ENCODE measurements at regions not wholly inside any gene's neighbourhood (a gene's known extent, or its start where the extent isn't known, plus 50 kb on each side); places are given as distances from the start of the nearest gene placed in this dataset.
"Not testable (repeated sequence)": the region's sequence is repeated elsewhere in the genome, so short reads cannot be mapped to it uniquely, and the experiment has no call there.

DNA sequence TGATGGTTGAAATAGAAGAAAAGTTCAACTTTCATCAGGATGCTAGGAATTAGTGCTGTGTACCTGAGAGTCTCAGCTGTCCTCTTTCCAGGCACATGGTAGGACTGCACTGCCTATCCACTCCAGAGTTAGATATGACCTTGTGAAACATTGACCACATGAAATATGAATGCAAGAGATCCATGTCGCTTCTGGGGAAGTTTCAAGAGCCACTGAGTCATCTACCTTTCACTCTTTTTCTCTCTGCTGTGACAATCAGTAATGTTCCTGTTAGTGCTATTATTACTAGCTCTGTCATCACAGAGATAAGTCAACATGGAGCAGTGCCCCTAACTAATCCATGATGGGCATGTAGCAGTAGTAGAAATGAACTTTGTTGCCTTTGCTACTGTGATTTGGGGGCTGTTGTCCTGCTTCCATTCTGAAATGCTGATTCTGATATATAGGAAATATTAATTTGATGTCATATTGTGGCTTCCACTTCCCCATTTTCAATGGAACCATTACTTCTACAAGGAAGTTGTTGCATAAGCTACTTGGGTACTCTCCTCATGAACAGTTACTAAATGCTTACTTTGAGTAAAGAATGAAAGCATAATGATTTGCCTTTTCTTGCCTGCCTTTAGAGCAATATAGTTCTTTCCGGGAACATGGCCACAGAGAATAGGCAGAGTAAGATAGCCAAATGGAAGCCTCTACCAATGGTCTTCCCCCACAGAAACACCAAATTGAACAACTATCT is 192.8 kb upstream of the ZNF521 start:
- no peak for DNase-seq

DNA sequence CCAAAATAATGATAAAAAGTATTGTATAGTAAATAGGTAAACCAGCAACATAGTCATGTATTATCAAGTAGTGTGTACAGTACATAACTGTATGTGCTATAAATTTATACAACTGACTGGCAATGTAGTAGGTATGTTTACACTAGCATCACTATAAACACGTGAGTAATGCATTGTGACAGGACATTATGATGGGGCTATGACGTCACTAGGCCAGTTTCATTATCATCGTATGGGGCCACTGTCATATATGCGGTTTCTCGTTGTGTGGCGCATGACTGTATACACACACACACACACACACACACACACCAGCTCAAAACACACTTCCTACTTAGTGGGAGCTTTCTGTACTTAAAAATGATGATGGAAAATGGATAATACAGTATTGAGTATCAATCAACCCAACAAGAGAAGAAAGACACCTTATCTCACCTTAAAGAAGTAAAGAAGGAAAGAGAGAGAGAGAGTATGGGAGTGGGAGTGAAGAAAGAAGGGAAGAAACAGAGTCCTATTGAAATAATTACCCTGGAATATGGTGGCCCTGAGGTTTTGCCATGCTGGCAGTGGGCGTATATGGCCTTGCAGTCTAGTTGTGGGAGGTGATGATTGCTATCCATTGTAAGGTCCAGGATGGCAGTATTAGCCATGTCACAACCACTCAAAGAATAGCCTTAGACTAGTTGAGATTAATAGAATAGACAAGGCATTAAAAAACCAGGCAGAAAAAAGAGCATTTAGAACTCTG is 186.4 kb upstream of the ZNF521 start:
- no peak for DNase-seq

DNA sequence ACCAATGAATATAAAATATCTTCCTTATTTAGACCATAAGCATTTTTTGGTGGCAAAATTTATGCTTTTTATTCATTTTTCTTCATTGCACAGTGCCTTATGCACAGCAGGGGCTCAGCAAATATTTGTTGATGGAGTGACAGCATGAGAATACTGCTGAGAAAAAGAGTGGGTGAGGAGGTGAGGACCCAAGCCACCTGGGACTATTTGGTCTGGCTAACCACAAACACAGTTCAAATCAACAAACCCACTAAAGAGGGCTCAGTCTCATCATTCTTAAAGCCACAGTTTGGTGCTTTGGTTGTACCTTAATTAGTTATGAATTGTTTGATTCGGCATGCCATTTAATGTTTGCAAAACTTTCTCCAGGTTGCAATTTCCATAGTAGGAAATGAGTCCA is 183.5 kb upstream of the ZNF521 start:
- no peak for DNase-seq

DNA sequence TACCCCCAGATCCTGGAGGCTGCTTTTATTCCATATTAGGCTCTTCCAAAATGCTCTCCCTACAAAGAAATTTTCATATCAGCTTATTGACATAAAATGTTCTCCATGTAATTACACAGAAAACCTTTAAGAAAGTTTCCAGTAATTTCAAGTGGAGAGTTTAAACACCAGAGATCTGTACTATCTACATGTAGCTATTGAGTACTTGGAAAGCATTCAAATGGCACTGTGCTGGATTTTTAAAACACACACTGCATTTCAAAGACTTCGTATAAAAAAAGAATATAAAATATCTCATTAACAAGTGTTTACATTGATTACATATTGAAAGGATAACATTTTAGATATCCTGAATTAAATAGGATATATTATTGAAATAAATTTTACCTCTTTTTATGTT is 182.4 kb upstream of the ZNF521 start:
- no peak for DNase-seq

DNA sequence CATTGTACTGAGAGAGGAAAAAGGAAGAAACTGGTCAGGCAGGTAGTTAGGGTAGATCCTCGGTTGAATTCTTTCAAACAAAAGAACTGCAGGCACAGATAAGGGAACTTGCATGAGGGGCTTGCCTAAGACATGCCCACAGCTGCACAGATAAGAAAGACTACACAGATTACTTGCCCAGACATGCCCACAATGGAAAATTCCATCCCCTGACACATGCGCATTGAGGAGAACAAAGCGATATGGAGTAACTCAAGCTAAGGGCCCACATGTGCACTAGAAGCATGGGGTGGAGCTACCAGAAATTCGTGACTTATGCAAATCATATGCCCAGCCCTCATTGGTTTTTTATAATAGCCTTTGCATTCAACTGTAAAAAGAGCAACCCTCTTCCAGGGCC is 181.3 kb upstream of the ZNF521 start:
- DNase-seq = no peak

DNA sequence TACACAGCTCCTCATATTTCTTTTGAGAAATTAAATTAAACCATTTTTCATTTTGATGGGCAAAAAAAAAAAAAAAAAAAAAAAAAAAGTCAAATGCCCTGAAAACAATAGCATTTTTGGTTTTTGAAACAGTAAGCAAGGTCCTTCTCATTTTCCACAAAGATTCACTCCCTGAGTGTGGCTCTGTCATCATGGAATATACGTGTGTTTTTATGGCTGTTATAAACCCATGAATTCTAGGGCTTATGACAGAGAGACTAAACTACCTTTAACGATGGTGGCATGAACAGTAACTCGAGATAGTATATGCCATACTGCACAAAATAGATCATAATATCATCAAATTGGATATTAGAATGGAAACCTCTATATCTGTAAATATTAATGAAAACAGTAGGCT is 179.2 kb upstream of the ZNF521 start:
- DNase-seq = no peak

DNA sequence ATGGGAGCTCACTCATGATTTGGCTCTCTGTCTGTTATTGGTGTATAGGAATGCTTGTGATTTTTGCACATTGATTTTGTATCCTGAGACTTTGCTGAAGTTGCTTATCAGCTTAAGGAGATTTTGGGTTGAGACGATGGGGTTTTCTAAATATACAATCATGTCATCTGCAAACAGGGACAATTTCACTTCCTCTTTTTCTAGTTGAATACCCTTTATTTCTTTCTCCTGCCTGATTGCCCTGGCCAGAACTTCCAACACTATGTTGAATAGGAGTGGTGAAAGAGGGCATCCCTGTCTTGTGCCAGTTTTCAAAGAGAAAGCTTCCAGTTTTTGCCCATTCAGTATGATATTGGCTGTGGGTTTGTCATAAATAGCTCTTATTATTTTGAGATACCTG is 173.8 kb upstream of the ZNF521 start:
- not testable (repeated sequence) for DNase-seq

DNA sequence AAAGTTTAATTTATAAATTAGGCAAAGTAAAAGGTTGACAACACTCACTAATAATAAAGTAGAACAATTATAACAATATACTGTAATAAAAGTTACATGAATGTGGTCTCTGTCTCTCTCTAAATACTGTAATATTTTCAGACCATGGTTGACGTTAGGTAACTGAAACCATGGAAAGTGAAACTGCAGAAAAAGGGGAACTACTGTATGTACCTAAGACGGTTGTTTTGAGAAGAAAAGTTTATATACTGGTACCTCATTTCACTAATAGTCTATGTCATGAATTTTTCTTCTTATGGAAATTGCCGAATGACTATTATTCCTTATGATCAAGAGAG is 166.7 kb upstream of the ZNF521 start:
- DNase-seq = no peak

DNA sequence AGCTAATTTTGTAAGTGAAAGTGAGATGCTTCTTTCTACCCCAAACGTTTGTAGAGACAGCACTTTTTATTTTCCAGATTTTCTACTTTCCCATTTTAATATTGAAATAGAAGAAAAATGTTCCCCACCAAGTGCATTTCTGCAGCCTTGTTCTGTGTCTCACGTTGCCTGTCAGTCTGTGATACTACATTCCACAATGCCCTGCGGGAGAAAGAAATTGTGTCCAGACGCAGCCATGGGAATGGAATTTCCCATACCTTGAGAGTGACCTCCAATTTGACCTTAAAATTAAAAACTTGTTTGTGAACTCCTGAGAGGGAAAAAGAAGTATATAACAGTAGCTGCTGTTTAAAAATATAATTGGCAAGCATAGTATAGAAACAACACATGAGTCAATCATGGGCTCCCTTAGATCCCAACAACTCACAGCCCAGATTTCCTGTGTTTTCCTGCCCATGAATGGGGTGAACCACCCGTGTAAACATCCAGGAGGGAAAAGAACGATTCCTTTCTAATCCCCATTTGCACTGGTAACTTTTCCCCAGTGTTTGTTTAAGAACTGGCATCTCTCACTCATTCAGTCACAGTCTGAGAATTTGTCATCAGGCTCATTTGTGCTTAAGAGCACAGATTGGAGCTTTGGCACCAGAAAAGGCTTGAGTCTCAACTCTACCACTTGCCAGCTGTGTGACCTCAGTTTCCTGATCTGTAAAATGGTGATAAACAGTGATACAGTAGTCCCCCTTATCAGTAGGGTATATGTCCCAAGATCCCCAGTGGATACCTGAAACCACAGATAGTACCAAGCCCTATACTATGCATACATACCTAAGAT is 166.1 kb upstream of the ZNF521 start:
- DNase-seq = no peak

DNA sequence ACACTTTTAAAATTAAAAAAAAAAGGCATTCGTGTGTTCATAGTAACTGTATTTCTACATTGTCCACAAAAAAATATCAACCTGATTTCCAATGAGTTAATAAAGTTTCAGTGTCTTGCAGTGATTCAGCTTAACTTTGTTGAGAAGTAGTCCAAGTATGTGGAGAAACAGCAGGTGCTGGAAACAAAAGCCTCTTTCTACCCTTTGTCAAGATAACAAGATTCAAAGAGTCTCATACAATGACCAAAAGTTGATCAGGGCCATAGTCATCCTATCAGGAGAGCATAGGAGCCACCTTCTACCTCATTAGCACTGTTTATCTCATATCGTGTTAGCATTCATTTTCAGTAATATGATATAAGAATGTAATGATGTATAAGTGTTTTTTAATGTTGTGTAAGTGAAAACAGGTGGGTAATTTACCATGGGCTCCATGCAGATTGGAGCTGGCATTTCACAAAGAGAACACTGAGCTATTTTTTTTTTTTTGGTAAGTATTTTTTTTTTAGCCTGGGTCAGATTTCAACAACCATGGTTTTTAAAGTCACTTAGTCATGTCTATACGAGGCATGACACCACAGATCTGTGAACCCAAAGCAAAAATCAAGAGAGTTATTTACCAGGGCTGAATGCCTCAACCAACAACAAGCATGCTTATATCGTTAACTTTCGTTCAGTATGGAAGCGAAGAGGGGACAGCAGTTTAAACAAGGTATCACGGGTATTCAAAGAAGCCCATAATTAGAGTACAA is 165.0 kb upstream of the ZNF521 start:
- no peak for DNase-seq

DNA sequence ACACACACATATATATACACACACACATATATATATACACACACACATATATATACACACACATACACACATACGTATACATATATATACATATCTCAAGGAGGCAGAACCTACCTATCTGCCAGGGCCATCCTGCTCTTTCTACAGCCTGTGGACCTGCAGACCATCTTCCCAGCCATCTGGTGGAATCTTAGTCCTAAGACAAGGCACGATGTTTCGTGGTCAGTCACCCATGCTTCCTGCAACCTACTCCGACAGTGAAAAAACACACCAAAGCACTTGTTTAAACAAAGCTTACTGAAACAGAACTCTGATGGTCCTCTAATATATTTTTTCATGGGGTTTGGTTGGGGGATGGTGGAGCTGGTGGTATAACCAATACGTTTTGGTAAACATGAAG is 164.2 kb upstream of the ZNF521 start:
- DNase-seq = no peak

DNA sequence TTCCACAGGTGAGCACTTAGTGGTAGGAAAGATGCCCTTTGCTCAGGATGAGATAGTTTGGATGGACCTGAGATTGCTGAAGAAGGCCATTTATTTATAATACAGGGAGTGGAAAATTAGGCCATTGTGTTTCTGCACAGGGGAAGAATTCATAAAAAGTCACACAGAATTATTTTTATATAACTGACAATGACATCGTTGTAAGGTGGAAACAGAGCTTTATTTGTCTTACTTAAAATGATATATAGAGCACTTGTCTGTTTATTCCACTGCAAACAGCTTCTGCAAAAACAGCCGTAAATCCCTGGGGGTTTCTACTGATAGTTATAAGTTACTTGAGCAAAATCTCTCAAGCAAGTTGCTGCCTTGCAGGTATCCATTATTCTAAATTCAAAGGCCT is 158.1 kb upstream of the ZNF521 start:
- no peak for DNase-seq

DNA sequence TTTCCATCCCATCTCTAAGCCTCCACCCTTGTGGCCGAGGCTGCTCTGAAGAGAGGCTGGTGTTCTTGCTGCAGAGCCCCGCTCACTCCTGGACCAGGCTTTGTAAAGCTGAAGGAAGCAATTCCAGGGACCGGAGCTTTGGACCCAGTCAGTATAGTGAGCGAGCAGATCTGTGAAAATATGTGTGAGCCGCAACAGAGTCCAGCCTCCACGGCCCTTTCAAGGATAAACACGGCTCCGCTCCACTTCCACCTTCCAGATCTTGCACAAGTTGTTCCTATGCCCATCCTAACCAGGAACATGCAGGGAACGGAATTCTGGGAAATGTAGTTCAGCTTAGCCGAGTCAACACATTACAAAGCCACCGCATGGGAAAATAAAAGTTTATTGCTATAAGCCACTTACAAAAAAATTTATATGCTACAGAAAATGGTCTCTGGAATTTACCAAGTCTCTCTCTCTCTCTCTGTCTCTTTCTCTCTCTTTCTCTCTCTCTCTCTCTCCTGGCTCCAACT is 151.7 kb upstream of the ZNF521 start:
- DNase-seq = no peak

DNA sequence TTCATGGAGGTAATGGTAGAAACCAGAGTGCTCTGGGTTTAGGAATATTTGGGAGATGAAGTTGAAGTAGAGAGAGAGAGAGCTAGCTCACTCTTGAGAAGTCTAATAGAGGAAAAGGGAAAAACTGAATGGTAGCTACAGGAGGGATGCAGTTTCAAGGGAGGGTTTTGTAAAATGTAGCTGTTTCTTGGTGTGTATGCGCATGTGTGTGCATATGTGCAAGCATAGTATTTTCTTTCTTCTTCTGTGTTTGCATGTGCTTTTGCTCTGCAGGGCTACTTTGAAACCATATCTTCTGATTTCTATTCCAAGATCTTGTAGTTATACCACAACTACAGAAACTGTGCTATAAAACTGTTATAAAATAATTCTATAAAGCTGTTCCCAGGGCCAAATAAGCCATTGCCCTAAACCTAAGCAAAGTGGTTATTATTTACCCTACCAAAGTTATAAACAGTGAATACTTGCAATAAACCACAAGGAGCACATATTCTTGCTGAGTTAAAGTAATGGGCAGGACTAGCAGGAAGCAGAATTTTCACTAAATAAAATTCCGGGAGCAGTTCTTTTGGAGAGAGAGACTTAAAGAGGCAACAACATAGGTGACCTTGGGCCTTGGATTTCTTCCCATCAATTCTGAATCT is 145.3 kb upstream of the ZNF521 start:
- no peak for DNase-seq

DNA sequence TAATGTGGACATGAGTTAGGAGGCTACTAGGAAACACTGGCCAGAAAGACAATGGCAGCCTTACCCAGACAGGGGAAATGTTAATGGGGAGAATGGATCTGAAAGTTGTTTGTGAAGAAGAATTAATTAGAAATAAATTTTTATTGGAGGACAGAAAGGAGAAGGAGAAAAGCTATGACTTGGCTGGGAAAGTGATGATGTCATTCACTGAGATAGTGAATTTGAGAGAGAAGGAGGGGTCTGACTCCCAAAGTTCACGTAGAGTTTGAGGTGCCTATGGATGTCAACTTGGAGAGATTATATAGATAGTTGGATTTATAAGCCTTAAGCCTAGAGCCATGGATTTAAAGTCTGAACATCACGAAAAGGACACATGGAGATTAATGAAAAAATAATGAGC is 144.6 kb upstream of the ZNF521 start:
- no peak for DNase-seq

DNA sequence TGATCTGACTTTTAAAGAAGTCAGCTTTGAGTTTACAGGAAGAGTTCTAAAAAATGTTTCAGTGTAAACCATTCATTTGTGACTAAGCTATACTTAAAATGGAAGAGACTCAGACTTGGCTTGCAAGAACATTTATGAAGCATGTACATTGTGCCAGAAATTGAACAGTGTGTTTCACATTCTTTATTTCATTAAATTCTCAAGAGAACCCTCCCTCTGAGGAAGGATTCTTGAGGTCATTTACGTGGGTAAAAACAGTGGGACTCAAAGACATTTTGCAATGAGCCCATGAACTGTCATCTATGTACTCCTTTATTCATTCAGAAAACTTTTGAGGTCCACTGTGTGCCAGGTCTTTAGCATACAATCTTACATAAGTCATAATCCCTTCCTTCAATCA is 143.6 kb upstream of the ZNF521 start:
- DNase-seq = no peak

DNA sequence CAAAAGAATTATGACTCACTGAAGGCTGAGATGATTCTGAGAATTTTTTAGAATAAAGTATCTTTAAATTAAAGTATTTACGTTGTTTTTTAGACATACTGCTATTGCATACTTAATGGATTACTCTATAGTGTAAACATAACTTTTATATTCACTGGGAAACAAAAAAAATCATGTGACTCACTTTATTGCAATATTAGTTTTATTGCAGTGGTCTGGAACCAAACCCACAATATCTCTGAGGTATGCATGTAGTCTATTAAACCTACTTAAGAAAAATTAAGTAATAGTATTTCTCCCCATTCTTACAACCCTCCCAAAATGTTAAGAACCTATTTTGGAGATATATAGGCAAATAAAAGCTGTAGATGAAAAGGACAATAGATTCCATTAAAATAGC is 142.9 kb upstream of the ZNF521 start:
- no peak for DNase-seq

DNA sequence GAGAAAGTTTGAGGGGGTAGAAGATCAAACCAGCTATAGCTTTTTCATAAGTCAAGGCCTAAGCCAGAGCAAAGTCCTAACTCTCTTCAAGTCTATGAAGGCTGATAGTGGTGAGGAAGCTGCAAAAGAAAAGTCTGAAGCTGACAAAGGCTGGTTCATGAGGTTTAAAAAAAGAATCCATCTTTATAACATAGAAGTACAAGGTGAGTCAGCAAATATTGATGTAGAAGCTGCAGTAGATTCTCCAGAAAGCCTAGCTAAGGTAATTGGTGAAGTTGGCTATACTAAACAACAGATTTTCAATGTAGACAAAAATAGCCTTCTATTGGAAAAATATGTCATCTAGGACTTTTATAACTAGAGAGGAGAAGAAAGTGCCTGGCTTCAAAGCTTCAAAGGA is 141.4 kb upstream of the ZNF521 start:
- DNase-seq = no peak

DNA sequence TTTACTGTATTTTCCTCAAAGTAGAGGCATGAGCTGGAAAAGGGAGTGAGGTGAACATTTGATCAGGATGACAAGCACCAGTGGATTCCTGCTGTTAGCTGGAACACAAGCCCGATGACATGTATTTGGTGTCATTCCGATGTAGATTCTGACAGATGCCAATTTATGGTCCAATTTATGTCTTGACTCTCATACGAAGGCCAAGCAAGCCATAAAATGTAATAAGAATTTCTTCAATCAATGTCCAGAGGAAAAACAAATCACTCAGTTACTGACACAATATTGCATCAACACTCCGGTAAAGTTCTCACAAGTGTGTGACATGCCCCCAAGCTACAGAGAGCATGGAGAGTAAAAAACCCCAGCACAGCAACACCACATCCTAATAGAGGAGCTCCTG is 138.3 kb upstream of the ZNF521 start:
- DNase-seq = no peak

DNA sequence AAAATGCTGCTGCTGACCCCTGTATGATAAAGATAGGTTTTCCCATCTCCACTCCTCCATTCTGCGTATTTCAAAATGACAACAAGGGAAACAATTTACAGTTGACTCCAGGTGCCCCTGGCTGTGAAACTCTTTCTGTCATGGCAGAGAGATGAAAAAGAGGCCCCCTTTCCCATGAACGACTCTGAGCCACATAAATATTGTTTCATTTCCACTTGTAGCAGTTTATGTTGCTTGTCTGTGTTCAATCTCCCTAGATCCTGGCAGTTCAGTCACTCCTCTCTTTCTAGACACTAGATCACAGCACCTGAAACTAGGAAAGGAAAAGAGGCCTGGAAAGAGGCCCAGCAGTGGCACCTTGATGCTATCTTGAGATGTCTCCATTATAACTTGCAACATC is 121.0 kb upstream of the ZNF521 start:
- no peak for DNase-seq

DNA sequence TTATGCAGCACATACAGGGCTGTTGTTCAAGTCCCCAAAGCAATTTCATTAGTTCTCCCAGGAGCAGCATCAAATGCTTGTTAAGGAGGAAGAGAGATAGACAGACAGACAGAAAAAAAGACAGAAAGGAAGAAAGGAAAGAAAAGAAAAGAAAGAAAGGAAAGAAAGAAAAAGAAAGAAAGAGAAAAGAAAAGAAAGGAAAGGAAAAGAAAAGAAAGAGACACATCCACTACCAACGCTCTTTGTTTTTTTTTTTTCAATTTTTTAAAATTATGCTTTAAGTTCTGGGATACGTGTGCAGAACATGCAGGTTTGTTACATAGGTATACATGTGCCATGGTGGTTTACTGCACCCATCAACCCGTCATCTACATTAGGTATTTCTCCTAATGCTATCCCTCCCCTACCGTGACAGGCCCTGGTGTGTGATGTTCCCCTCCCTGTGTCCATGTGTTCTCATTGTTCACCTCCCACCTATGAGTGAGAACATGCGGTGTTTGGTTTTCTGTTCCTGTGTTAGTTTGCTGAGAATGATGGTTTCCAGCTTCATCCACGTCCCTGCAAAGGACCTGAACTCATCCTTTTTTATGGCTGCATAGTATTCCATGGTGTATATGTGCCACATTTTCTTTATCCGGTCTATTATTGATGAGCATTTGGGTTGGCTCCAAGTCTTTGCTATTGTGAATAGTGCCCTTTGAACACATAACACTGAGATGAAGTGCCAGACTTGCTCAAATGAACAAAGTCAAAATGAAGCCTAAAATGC is 119.0 kb upstream of the ZNF521 start:
- not testable (repeated sequence) for DNase-seq

DNA sequence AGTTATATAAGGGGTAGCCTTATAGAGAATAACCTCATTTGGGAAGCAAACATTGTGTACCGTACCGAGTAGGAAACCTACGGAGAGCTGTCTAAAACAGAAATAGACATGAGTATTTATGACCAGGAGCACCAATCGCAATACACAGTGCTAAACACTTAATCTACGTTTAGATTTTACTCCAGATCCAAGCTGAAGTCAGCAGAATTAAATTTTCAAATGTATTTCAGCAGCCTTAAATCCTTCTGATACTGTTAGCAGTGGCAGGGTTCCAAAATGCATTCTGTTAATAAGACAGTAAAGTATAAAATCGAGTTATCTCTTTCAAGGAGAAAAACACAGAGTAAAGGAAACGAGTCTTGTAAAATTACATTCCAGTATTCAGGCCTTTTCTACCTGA is 118.1 kb upstream of the ZNF521 start:
- DNase-seq = no peak

Data from GF-D8 (cell line).